Endothelial cell of umbilical vein (primary cell): ENCODE measurements at regions not wholly inside any gene's neighbourhood (a gene's known extent, or its start where the extent isn't known, plus 50 kb on each side); places are given as distances from the start of the nearest gene placed in this dataset.

Experiments used
- BruUV-seq: library from RNA; stranded (reverse); fragments of 400-500 nt; replicated peaks from 2 replicates; lab custom pipeline; 2021; lab: Mats Ljungman, UMichigan
- CTCF ChIA-PET: fragments of 300-600, 350-600 bp; sonication (Branson Sonifier 250); formaldehyde crosslinking; loops from one replicate; lab custom pipeline; 2021; ENCODE audit warnings: antibody characterized with exemption, inconsistent platforms; lab: Charles Lee
- POLR2A ChIA-PET: fragments of 300-600, 350-600 bp; sonication (Branson Sonifier 250); formaldehyde crosslinking; loops from one replicate; lab custom pipeline; 2021; ENCODE audit warnings: antibody characterized with exemption, inconsistent platforms; lab: Charles Lee
- DNase-seq: peaks from one replicate; pipeline ENCODE4 v3.0.0-alpha.2; 2011; ENCODE audit warnings: low read depth, low spot score
- FAIRE-seq: peaks from 2 replicates; lab custom pipeline; 2011; peaks lifted over from hg19 to GRCh38; lab: Jason Lieb, UNC
- H2AFZ ChIP-seq: 2 replicates; pipeline ENCODE4 v1.6.0; 2012; ENCODE audit warnings: low read depth, low read length, control low read depth, inconsistent platforms
- H3K27ac ChIP-seq: 2 replicates; pipeline ENCODE4 v1.5.1; 2011; ENCODE audit warnings: low read depth, mild to moderate bottlenecking, control low read depth, low read length, moderate library complexity; ENCODE audit not compliant: insufficient read depth
- H3K27me3 ChIP-seq, 2 experiments: 2 replicates each; pipeline versions ENCODE4 v1.6.0 to v1.6.1; 2011; ENCODE audit warnings: low read length in 2 of 2, mixed read lengths in 1 of 2; ENCODE audit not compliant: control insufficient read depth in 2 of 2, insufficient read depth in 2 of 2
- H3K36me3 ChIP-seq, 2 experiments: 2 replicates in 1 of 2; 3 replicates in 1 of 2; pipeline ENCODE4 v1.5.1; 2011; ENCODE audit warnings: low read length in 2 of 2, mild to moderate bottlenecking in 1 of 2, moderate library complexity in 1 of 2; ENCODE audit not compliant: control insufficient read depth in 2 of 2, insufficient read depth in 2 of 2; ENCODE audit errors: extremely low read depth in 1 of 2
- H3K4me1 ChIP-seq: 3 replicates; pipeline ENCODE4 v1.5.1; 2011; ENCODE audit warnings: mild to moderate bottlenecking, low read length; ENCODE audit not compliant: control insufficient read depth, insufficient read depth; ENCODE audit errors: extremely low read depth
- H3K4me2 ChIP-seq: 2 replicates; pipeline ENCODE4 v1.6.1; 2011; ENCODE audit warnings: low read length, control low read depth, mixed read lengths; ENCODE audit not compliant: insufficient read depth
- H3K4me3 ChIP-seq, 3 experiments: fragments of 200-600 bp in 1 of 3; sonication (generic), shearing (Covaris generic) in 1 of 3; replicated peaks in 1 of 3; 2 replicates each; pipeline ENCODE4 v1.5.1; 2011 to 2016; ENCODE audit warnings: control low read depth in 3 of 3, low read length in 3 of 3, mild to moderate bottlenecking in 2 of 3, inconsistent platforms in 1 of 3, low read depth in 1 of 3, moderate library complexity in 1 of 3; ENCODE audit not compliant: insufficient read depth in 1 of 3
- H3K79me2 ChIP-seq: 2 replicates; pipeline ENCODE4 v1.6.0; 2012; ENCODE audit warnings: low read length, inconsistent platforms; ENCODE audit not compliant: control insufficient read depth, insufficient read depth
- H3K9ac ChIP-seq: replicated peaks from 2 replicates; pipeline ENCODE3; 2011; ENCODE audit warnings: low read length, control low read depth; ENCODE audit not compliant: insufficient read depth; ENCODE audit errors: extremely low read depth
- H3K9me1 ChIP-seq: replicated peaks from 3 replicates; pipeline ENCODE4 v1.6.0; 2011; ENCODE audit warnings: mild to moderate bottlenecking, low read length; ENCODE audit not compliant: control insufficient read depth, insufficient read depth; ENCODE audit errors: extremely low read depth
- H3K9me3 ChIP-seq: replicated peaks from 2 replicates; pipeline ENCODE4 v1.5.1; 2012; ENCODE audit warnings: low read length, inconsistent platforms; ENCODE audit not compliant: control insufficient read depth, insufficient read depth
- H4K20me1 ChIP-seq: replicated peaks from 2 replicates; pipeline ENCODE3; 2011; ENCODE audit warnings: mild to moderate bottlenecking, low read length; ENCODE audit not compliant: control insufficient read depth, insufficient read depth; ENCODE audit errors: extremely low read depth
- EZH2 ChIP-seq: IDR thresholded peaks from 2 replicates; pipeline ENCODE4 v1.6.1; 2012; ENCODE audit warnings: borderline replicate concordance, low read depth, mild to moderate bottlenecking, moderate library complexity, low read length, inconsistent platforms; ENCODE audit not compliant: severe bottlenecking
- FOS ChIP-seq: IDR thresholded peaks from 2 replicates; pipeline ENCODE4 v1.6.1; 2011; ENCODE audit warnings: mild to moderate bottlenecking, low read length, moderate library complexity, borderline replicate concordance; ENCODE audit not compliant: insufficient read depth
- GATA2 ChIP-seq: IDR thresholded peaks from 2 replicates; pipeline ENCODE4 v1.7.0; 2011; ENCODE audit warnings: low read depth, mild to moderate bottlenecking, moderate library complexity, mixed read lengths, low read length; ENCODE audit not compliant: insufficient read length, insufficient read depth
- JUN ChIP-seq: IDR thresholded peaks from 2 replicates; pipeline ENCODE4 v1.6.1; 2011; ENCODE audit warnings: borderline replicate concordance, low read depth; ENCODE audit not compliant: insufficient read length, insufficient read depth
- MYC ChIP-seq: IDR thresholded peaks from one replicate; pipeline ENCODE4 v1.6.1; 2011; ENCODE audit warnings: mild to moderate bottlenecking, low read depth, low read length
- POLR2A ChIP-seq: IDR thresholded peaks from 2 replicates; pipeline ENCODE4 v1.6.1; 2012; ENCODE audit warnings: low read depth, mild to moderate bottlenecking, control low read depth, low read length
- POLR2AphosphoS5 ChIP-seq: IDR thresholded peaks from 2 replicates; pipeline ENCODE4 v1.6.1; 2012; ENCODE audit warnings: low read depth, mild to moderate bottlenecking, control low read depth, low read length, moderate library complexity; ENCODE audit not compliant: insufficient read depth
- dilution Hi-C: fragments of 300-500 bp; cut with MboI; formaldehyde crosslinking; loops from one replicate; pipeline ENCODE4 v1.15.0; 2019; ENCODE audit warnings: low sequenced_read_pairs; ENCODE audit not compliant: extremely low pct_ligation_motif_present
- intact Hi-C: fragments of 100-400 bp; cut with micrococcal nuclease; formaldehyde crosslinking; loops from one replicate; pipeline ENCODE4 v1.10.0; 2022
- TF ChIP-seq, protein P1 (sequence below), 2 donors: IDR thresholded peaks; 1 replicate in 1 of 2; 2 replicates in 1 of 2; pipeline ENCODE4 v1.5.1; 2011; ENCODE audit warnings: low read length in 2 of 2, mild to moderate bottlenecking in 2 of 2, moderate library complexity in 2 of 2, control low read depth in 1 of 2, inconsistent platforms in 1 of 2, low read depth in 1 of 2; ENCODE audit not compliant: insufficient read depth in 1 of 2; ENCODE audit errors: extremely low read depth in 1 of 2
- TF ChIP-seq, protein P2 (sequence below): IDR thresholded peaks from 2 replicates; pipeline ENCODE4 v1.6.1; 2011; ENCODE audit not compliant: insufficient read depth, insufficient read length

- no peak overlapping the region for H3K4me3 ChIP-seq
- TF ChIP-seq MYC (no peak), GATA2 (no peak)
- TF ChIP-seq, protein P1, sequence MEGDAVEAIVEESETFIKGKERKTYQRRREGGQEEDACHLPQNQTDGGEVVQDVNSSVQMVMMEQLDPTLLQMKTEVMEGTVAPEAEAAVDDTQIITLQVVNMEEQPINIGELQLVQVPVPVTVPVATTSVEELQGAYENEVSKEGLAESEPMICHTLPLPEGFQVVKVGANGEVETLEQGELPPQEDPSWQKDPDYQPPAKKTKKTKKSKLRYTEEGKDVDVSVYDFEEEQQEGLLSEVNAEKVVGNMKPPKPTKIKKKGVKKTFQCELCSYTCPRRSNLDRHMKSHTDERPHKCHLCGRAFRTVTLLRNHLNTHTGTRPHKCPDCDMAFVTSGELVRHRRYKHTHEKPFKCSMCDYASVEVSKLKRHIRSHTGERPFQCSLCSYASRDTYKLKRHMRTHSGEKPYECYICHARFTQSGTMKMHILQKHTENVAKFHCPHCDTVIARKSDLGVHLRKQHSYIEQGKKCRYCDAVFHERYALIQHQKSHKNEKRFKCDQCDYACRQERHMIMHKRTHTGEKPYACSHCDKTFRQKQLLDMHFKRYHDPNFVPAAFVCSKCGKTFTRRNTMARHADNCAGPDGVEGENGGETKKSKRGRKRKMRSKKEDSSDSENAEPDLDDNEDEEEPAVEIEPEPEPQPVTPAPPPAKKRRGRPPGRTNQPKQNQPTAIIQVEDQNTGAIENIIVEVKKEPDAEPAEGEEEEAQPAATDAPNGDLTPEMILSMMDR (IDR thresholded peaks at IDR 0.05; ENCODE audit: extremely low read depth in 1 of 2, insufficient read depth in 1 of 2, low read depth in 1 of 2, low read length in 2 of 2): no peak
- H3K36me3 ChIP-seq: no peaks in the 10 kb centered on the region
- DNase-seq (no peak), FAIRE-seq (no peak)
- no peak overlapping the region for H3K9ac ChIP-seq
- no peaks in the 10 kb centered on the region for H3K27me3 ChIP-seq
- POLR2A ChIA-PET: no interaction called here
- intact Hi-C loops: no loop called here
- CTCF ChIA-PET: no interaction called here
- no peak overlapping the region for H3K4me2 ChIP-seq
- dilution Hi-C loops: no loop called here
- H4K20me1 ChIP-seq: no peaks in the 10 kb centered on the region
- no TSS peak for BruUV-seq
- H3K4me1 ChIP-seq: no peaks in the 10 kb centered on the region
- no peaks in the 10 kb centered on the region for H3K9me1 ChIP-seq
- H3K27ac ChIP-seq: no peak overlapping the region
- no peaks in the 10 kb centered on the region for H3K79me2 ChIP-seq
- no peak overlapping the region for H2AFZ ChIP-seq
- no peaks in the 10 kb centered on the region for H3K9me3 ChIP-seq
Measured at GRCh38 chr4:27764526-27764837, 903.8 kb downstream of the STIM2 start.

DNA sequence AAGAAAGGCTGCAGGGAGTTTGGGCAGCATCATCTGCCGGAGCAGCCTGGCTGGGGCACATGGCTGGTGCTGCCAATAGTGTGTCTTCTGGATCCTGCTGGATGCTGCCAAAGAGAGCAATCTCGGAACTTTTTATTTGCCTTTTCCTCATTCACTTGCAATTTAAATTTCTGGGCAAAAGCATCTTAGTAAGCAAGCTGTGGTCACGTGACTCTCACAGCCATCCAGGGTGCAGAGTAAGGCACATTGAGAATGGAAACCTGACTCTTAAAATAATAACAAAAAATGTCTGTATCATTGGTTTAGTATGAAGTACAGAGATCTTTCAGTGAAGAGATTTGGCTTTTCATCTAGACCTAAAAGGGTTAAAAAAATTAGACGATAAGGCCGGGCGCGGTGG lies 910.3 kb downstream of the STIM2 start:
- intact Hi-C loops: no loop called here
- Histone ChIP-seq H3K9me3 (no peaks in the 10 kb centered on the region), H3K9me1 (no peaks in the 10 kb centered on the region), H3K4me2 (no peak overlapping the region), H3K4me1 (no peaks in the 10 kb centered on the region), H3K9ac (no peak overlapping the region), H3K79me2 (no peaks in the 10 kb centered on the region), H2AFZ (no peak overlapping the region), H3K27ac (no peak overlapping the region), H4K20me1 (no peaks in the 10 kb centered on the region), H3K4me3 (no peak overlapping the region), H3K36me3 (no peaks in the 10 kb centered on the region), H3K27me3 (no peaks in the 10 kb centered on the region)
- FAIRE-seq: no peak
- ChIA-PET POLR2A (no interaction called here), CTCF (no interaction called here)
- no TSS peak for BruUV-seq
- TF ChIP-seq MYC: no peak
- TF ChIP-seq POLR2A: no peak
- TF ChIP-seq JUN: no peak
- TF ChIP-seq POLR2AphosphoS5: no peak
- TF ChIP-seq, protein P1 (IDR thresholded peaks at IDR 0.05; ENCODE audit: extremely low read depth in 1 of 2, insufficient read depth in 1 of 2, low read depth in 1 of 2, low read length in 2 of 2): no peak
- TF ChIP-seq, protein P2, sequence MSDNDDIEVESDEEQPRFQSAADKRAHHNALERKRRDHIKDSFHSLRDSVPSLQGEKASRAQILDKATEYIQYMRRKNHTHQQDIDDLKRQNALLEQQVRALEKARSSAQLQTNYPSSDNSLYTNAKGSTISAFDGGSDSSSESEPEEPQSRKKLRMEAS: no peak
- no peak for TF ChIP-seq EZH2
- TF ChIP-seq GATA2: no peak
- TF ChIP-seq FOS: no peak
- DNase-seq: no peak
- dilution Hi-C loops: no loop called here
